ENCODE measurements at regions not wholly inside any gene's neighbourhood (a gene's known extent, or its start where the extent isn't known, plus 50 kb on each side); places are given as distances from the start of the nearest gene placed in this dataset.

DNA sequence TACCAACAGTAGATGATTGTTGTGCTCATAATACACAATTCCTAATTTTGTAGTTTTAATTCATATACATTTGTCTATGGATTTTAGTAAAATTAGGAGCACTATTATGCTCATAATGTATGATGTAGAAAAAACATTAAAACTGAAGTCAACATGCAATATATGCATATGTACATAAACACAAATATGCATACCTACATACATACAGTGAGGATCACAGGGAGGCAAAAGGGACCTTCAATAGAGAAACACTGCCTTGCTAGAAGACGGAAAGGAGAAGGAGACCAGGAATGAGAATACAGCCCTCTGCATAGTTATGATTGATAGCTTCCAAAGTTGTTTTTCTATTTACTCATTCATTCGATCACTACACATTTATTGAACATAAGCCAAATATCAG is 606.5 kb downstream of the LMO4 start:
- DNase-seq: no peak

DNA sequence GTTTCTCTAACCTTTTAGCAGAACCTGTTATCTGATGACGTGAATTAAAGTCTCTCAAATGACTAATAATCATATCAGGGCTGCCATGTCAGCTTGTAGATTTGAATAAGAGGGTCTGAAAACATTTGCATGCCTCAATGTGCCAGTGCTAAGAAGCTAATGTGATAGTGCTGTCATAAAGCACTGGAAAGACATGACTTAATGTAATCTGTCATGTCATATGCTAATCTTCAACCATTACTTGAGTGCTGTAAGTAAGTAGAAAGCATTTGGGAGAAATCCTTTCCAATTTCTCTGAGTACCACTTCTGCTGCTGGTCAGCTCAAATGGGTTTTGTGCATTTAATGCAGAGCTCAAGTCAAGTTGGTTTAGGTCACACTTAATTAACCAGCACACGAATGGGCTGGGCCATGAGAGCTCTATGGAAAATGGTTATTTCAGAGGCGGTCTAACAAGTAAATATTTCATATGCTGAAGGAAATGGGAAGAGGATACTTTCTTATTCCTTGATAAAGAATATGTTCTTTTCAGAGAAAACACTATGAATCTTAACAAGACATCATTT is 609.2 kb downstream of the LMO4 start:
- peak; percentile 61 for DNase-seq

GRCh38 chr1:87938631-87939030 is 610.0 kb downstream of the LMO4 start:
- DNase-seq: no peak

- DNase-seq: no peak
These were observed 610.8 kb downstream of the LMO4 start for GRCh38 chr1:87939444-87939843.

GRCh38 chr1:87940421-87940820 is 611.7 kb downstream of the LMO4 start:
- no peak for DNase-seq

GRCh38 chr1:87941337-87941946 is 612.8 kb downstream of the LMO4 start:
- no peak for DNase-seq

DNA sequence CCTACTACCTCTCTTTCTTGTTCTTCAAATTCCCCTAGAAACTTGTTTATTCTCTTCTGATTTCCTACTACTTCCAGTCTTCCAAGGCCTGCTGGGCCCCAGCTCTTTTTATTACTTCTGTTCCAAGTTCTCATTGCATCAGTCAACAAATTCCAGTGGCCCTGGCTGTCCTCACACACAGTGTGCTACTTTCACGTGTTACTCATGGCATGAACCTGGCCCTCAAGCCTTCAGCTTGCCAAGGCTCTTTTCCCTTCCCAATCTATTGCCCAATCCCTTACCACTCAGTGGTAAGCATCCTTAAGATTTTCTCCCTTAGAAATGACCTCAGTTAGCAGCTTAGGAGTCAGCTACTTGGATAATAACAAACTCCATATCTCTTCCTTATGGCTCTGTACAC is 613.5 kb downstream of the LMO4 start:
- no peak for DNase-seq

DNA sequence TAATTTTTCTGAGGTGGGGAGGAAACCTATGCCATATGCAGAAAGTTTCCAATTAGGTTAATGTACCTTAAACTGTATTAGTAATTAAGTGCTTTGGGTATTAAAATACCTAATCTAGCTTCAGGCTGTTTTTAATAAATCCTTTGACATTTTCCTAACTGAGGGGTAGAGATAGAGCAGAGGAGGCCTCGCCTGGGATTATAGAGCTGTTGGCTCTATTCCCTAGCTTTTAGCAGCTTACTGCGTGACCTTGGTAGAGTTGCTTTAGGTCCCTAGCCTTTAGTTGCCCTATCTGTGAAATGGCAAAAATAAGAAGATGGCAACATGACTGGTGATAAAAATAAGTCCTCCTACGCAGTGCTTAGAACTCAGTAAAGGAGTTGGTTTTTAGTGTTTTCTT is 621.0 kb downstream of the LMO4 start:
- DNase-seq: no peak

GRCh38 chr1:87950369-87950768 is 621.7 kb downstream of the LMO4 start:
- no peak for DNase-seq

DNA sequence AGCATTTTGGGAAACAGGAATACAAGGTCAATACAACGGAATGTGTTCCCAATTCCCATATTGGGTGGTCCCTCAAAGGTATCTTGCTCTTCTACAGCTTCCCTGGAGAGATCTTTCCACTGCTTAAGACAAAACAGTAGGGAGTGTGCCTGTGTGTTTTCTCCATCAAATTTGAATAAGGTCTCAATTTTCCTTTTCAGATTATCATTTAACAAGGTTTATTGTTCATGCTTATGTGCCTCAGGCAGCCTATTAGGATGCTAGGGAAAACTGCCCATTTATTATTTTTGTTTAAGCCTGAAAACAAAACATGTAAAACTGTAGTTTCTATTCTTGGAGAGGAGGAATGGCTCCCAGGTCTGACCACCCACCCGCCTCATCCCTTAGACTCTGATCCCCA is 622.7 kb downstream of the LMO4 start:
- no peak for DNase-seq

DNA sequence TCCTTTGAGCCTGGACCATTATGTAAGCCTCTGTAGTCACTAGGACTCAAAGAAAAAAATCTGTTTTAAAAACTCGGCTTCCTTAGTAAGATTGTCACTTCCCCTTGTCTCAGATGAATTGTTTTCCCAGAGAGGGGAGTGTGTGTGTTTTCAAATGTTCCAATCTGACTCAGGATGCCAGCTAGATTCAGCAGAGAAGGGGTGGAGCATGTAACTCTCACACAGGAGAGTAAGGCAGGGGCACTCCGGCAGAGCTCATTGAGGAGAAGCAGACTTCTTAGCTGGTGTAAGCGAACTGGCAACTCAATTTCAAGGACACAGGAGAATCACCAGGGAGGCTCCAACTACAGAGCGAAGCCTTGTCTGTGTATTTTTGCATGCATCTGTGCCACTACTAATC is 623.2 kb downstream of the LMO4 start:
- no peak for DNase-seq

DNA sequence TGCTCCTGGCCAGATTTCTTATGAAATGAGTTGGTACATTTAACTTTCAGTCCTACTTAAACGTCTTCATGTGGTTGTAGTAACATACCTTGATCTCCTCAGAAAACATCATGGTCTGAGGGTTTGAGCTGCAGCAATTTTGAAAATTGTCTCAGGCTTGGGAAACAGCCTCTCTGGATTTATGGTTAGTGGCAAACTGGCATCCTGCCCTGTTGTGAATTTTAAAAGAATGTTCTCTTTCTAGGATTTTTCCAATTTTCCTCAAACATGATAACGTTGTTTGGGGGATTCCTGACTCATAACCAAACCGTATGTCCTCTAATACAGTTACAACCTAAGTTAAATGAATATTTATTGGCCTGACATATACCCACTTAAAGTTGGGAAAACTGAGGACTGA is 624.4 kb downstream of the LMO4 start:
- DNase-seq: no peak

- DNase-seq: no peak
These were observed 625.2 kb downstream of the LMO4 start for GRCh38 chr1:87953732-87954344.

- no peak for DNase-seq
These were observed 626.4 kb downstream of the LMO4 start for GRCh38 chr1:87955038-87955437.

GRCh38 chr1:87956072-87956471 is 627.4 kb downstream of the LMO4 start:
- no peak for DNase-seq

GRCh38 chr1:87956750-87957149 is 628.1 kb downstream of the LMO4 start:
- DNase-seq: no peak

- DNase-seq: no peak
These were observed 628.7 kb downstream of the LMO4 start for GRCh38 chr1:87957331-87957730.

- DNase-seq: no peak
These were observed 629.5 kb downstream of the LMO4 start for GRCh38 chr1:87958201-87958600.

GRCh38 chr1:87958716-87959115 is 630.0 kb downstream of the LMO4 start:
- no peak for DNase-seq

DNA sequence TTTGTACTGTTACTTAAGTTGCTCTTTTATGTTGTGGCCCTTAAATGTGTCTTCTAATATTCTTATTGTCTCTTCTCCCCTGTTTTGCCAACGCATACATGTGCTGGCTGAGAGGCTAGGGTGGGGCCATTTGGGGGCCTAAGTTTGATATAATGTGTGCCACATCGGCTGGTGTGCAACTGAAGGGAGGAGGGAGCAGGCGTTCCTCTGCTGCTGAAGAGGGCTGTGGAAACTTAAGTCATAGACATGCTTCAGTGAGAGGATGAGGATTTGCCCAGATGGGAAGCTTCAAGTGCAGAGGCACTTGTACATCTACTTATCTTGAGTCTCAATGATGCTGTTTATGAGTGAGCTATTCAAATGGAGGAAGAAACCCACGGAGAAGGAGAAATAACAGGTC is 630.6 kb downstream of the LMO4 start:
- peak; percentile 91 for DNase-seq

DNA sequence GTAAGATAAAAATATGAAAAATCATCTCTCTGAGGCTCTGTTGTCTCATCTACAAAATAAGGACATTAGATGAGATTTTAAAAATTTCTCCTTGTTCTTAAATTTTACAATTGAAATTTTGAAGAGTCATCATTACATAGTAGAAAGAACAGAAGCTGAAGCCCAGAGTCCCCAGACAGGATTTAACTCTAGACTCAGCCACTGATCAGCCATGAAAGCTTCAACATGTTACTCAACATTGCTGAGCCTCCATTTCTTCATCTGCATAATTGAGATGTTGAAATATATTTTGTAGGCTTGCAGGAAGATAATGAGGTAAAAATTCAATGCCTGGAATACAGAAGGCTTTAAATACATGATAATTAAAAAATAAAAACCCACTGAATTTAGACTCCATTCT is 633.3 kb downstream of the LMO4 start:
- no peak for DNase-seq

DNA sequence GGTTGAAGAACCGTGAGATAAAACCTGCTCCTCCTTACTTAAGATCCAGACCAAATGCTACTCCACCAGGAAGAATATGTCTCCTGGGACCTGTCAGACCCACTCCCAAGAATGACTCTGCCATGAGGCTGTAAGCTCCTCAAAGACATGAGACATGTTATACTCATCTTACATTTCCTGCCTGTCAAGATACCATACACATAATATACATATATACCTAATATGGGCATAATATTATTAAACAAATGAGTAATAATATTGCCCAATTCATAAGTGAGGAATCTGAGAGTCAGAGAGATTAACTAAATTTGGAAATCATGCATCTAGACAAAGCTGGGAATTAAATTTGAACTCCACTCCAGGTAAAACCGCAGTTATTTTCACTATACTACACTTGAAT is 634.9 kb downstream of the LMO4 start:
- DNase-seq: no peak

- no peak for DNase-seq
These were observed 636.5 kb downstream of the LMO4 start for GRCh38 chr1:87965193-87965592.

- DNase-seq: no peak
These were observed 639.7 kb downstream of the LMO4 start for GRCh38 chr1:87968197-87968955.
